Thymus (tissue), 11 donors: ENCODE measurements at regions not wholly inside any gene's neighbourhood (a gene's known extent, or its start where the extent isn't known, plus 50 kb on each side); places are given as distances from the start of the nearest gene placed in this dataset.

Experiments
- DNase-seq, 9 donors: peaks; one replicate each; pipeline ENCODE4 v3.0.0-alpha.2; 2013; ENCODE audit warnings: low spot score in 9 of 9, low read depth in 6 of 9, missing footprints in 1 of 9
- H3K27ac ChIP-seq, 2 donors: one replicate each; pipeline ENCODE4 v1.5.1; 2013; ENCODE audit warnings: control low read depth in 1 of 2, low read depth in 1 of 2, low read length in 1 of 2, mild to moderate bottlenecking in 1 of 2, moderate library complexity in 1 of 2
- H3K27me3 ChIP-seq, 2 donors: one replicate each; pipeline ENCODE4 v1.5.1; 2013; ENCODE audit warnings: low read length in 1 of 2; ENCODE audit not compliant: control insufficient read depth in 2 of 2, insufficient read depth in 1 of 2
- H3K36me3 ChIP-seq, 2 donors: one replicate each; pipeline ENCODE4 v1.5.1; 2013; ENCODE audit warnings: low read length in 1 of 2, mild to moderate bottlenecking in 1 of 2, moderate library complexity in 1 of 2; ENCODE audit not compliant: control insufficient read depth in 2 of 2, insufficient read depth in 2 of 2
- H3K4me1 ChIP-seq, 2 donors: one replicate each; pipeline ENCODE4 v1.5.1; 2013; ENCODE audit warnings: low read length in 2 of 2; ENCODE audit not compliant: control insufficient read depth in 2 of 2, insufficient read depth in 2 of 2
- H3K4me3 ChIP-seq, 2 donors: one replicate each; pipeline ENCODE4 v1.5.1; 2013; ENCODE audit warnings: low read length in 2 of 2, control low read depth in 1 of 2, mild to moderate bottlenecking in 1 of 2
- H3K9me3 ChIP-seq, 2 donors: one replicate each; pipeline ENCODE4 v1.5.1; 2013; ENCODE audit warnings: low read length in 1 of 2, mild to moderate bottlenecking in 1 of 2; ENCODE audit not compliant: control insufficient read depth in 2 of 2, insufficient read depth in 1 of 2
- WGBS: extraction: QIAGEN DNeasy Blood & Tissue Kit; methylation state at CpG from one replicate; pipeline ENCODE4 v1.1.7; 2013; 5-methylcytosine and 5-hydroxymethylcytosine counted together
- donor health status: healthy.

DNA sequence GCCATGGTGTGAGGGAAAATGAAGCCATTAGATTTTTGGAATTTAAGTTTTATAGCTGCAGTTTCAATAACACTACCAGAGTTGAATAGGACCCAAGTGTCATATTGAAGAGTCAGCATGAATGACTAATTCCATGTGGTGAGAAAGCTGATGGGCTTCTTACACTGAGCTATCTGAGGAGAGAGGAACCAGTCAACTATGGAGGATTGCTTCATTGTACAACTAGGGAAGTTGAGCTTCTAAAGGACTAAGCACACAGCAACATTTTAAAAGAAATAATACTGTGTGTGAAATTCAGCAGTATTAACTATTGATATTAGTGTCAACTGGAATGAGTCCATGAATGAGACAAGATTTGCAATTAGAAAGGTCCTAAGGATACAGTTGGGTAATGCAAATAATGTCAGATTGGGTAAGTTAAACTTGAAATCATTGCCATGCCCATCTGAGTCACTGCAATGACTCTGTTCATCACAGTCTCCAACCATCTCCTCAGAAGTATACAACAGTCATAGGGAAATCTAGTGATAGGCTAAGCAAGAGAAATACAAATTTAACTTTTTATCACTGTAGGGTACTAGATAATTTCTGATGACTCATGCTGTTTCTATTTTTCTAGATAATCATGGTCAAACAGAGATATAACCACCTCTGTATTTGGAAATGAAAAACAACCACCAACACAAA lies 394.2 kb downstream of the FSCB start:
- H3K9me3 ChIP-seq: no peaks in the 10 kb centered on the region

DNA sequence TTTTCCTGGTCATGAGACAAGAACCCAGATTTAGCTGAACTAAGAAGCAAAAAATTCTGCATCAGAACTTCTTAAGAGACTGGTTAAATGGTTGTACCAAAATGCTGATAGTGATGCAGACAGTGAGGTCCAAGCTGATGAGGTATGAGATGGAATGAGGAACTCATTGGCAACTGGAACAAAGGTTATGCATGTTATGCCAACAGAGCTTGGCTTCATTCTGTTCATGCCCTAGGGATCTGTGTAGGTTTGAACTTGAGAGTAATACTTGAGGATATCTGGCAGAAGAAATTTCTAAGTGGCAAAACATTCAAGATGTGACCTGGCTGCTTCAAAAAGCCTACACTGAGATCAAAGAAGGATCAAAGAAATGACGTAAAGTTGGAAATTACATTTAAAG lies 398.0 kb downstream of the FSCB start:
- Histone ChIP-seq H3K4me1 (no peaks in the 10 kb centered on the region), H3K36me3 (no peaks in the 10 kb centered on the region), H3K27me3 (no peaks in the 10 kb centered on the region), H3K4me3 (no peak overlapping the region), H3K27ac (no peak overlapping the region), H3K9me3 (peaks cover 0 to 9% of the 10 kb centered on the region in 2 donors)
- WGBS: 100% methylated on average over 1 of the region's 1 CpG
- DNase-seq: no peak

More for the DNA sequence above, 394.2 kb downstream of the FSCB start:
- DNase-seq: no peak
- Histone ChIP-seq H3K4me3 (no peak overlapping the region), H3K36me3 (no peaks in the 10 kb centered on the region), H3K27ac (no peak overlapping the region), H3K27me3 (no peaks in the 10 kb centered on the region), H3K4me1 (no peaks in the 10 kb centered on the region)

DNA sequence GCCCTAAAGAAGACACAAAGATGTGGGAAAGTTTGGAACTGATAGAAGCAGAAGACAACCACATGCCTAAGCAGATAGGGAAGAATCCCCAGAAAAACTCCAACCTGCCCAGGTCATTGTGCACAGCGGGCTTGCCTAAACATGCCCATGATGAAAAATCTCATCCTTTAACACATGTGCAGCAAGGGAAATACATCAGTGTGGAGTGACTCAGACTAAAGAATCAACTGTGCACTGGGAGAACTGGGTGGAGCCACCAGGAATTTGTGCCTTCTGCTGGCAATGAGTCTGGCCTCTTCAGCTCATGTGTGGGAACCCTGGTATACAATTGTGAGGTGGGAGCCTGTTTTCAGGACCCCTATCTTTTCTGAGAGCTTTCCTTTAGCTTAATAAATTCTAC lies 398.5 kb downstream of the FSCB start:
- WGBS: 92% methylated on average over 1 of the region's 1 CpG
- Histone ChIP-seq H3K27ac (no peak overlapping the region), H3K36me3 (no peaks in the 10 kb centered on the region), H3K4me3 (no peak overlapping the region), H3K4me1 (no peaks in the 10 kb centered on the region), H3K27me3 (no peaks in the 10 kb centered on the region), H3K9me3 (peaks cover 0 to 9% of the 10 kb centered on the region in 2 donors)
- DNase-seq: no peak

DNA sequence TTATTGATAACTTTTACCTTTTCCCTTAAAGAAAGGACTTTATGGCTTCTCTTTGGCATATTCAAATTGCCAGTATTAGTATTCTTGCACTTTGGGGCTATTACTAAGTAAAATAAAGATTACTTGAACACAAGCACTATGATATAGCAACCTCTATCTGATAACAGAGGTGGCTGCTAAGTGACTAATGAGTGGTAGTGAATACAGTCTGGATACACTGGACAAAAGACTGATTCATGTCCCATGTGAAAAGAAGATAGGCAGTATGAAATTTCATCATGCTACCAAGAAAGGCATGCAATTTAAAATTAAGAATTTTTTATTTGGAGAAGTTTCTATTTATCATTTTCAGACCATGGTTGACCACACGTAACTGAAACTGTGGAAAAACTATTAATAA lies 399.9 kb downstream of the FSCB start:
- no peaks in the 10 kb centered on the region for H3K4me1 ChIP-seq
- no peaks in the 10 kb centered on the region for H3K36me3 ChIP-seq
- H3K9me3 ChIP-seq: peaks cover 0 to 12% of the 10 kb centered on the region in 2 donors
- WGBS: 91% methylated on average over 1 of the region's 1 CpG
- DNase-seq: no peak
- no peak overlapping the region for H3K27ac ChIP-seq
- no peak overlapping the region for H3K4me3 ChIP-seq
- H3K27me3 ChIP-seq: no peaks in the 10 kb centered on the region

DNA sequence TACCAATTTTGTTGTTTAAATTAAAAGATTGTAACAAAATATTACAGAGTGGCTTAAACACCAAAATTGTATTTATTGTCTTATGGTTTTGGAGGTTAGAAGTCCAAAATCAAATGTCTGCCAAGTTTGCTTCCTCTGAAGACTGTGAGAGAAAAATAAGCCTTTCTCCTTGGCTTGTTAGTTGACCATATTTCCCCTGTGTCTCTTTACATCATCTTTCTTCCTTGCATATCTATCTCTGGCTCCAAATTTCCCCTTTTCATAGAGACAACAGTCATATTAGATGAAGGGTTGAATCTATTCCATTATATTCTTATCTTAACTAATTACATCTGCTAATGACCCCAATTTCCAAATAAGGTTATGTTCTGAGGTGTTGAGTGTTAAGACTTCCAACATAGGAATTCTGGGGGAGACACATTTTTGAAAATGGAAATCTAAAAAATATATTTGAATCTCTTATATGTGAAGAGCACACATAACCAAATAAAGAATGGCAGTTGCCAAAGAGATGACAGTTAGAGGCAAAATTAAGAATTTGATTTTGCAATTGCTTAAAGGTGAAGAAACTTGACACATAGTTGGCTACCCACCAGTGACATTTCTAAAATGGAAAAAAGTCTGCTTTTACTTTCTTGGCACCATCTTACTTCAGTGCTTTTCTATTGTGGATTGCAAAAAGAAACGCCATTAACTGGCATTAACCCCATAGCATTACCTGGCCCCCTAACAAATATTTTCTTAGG lies 407.2 kb downstream of the FSCB start:
- Histone ChIP-seq H3K4me1 (no peaks in the 10 kb centered on the region), H3K27me3 (no peaks in the 10 kb centered on the region), H3K4me3 (no peak overlapping the region), H3K27ac (no peak overlapping the region), H3K9me3 (peaks cover 0 to 12% of the 10 kb centered on the region in 2 donors), H3K36me3 (no peaks in the 10 kb centered on the region)
- 92% methylated on average over 1 of the region's 1 CpG for WGBS
- DNase-seq: no peak

DNA sequence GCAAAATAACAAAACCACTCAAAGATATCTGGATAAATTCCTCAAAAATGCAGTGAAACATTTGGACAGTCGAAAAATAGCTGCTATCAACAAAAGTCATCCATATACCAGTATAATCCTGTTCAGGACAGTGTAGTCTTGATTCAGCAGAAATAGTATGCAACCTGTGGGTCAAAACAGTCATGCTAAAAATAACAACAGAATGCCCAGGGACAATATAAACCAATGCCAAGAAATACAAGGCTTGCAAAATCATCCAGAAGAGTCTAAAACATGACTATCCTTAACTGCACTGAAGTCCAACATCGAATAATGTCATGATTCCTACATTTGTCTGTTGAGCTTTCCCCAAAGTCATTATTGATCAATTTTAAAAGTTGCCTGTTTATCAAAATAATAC lies 425.9 kb downstream of the FSCB start:
- DNase-seq: no peak
- H3K36me3 ChIP-seq: no peaks in the 10 kb centered on the region
- no peak overlapping the region for H3K4me3 ChIP-seq
- WGBS: 86% methylated on average over 2 of the region's 2 CpGs
- H3K9me3 ChIP-seq: no peaks in the 10 kb centered on the region
- no peaks in the 10 kb centered on the region for H3K4me1 ChIP-seq
- H3K27ac ChIP-seq: no peak overlapping the region
- H3K27me3 ChIP-seq: no peaks in the 10 kb centered on the region

DNA sequence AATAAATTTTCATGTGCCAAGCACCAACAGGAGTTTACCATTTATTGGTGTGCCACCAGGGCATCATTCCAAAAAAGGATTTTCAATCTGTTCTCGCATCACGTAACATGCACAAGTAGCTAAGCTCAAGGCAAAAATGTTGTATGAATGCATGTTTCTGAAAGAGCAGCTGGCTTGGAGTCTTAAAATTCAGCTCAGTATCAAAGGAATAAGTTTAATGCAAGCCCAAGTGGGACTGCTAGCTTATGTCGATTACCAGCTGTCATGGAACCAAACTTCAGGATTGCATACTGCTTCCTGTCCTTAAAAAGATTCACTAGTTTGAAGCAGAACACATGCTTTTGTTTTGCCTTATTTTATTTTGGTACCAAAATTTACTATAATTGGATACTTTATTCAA lies 437.0 kb downstream of the FSCB start:
- H3K36me3 ChIP-seq: no peaks in the 10 kb centered on the region
- 90% methylated on average over 3 of the region's 3 CpGs for WGBS
- no peak for DNase-seq
- H3K4me3 ChIP-seq: no peak overlapping the region
- H3K27ac ChIP-seq: no peak overlapping the region
- H3K4me1 ChIP-seq: no peaks in the 10 kb centered on the region
- H3K9me3 ChIP-seq: no peaks in the 10 kb centered on the region
- no peaks in the 10 kb centered on the region for H3K27me3 ChIP-seq

DNA sequence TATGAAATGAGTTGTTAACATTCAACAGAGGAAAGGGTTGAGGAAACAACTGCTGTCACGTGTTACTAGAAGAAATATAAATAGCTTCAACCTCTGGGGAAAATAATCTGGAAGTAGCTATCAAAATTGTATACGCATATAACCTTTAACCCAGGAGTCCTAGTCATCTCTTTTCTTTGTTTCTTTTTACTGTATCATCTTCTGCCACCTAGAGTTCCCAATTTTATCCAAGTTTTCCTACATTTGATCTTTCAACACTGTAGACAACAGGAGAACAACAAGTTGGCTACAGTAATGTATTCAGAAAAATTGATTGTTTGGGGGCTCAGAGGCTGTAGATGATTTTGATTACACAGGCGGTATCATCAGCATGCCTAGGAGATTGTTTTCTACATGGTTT lies 453.7 kb downstream of the FSCB start:
- 89% methylated on average over 3 of the region's 3 CpGs for WGBS

DNA sequence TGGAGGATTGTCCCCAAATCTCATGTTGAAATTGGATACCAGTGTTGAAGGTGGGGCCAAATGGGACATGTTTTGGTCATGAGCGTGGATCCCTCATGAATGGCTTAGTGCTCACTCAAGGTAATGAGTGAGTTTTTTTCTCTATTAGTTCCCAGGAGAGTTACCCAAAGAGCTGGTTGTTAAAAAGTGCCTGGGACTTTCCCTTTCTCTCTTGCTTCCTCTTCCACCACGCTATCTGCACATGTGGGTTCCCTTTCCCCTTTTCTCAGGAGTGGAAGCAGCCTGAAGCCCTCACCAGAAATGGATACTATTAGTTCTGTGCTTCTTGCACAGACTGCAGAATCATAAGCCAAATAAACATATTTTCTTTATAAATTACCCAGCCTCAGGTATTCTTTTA lies 465.4 kb downstream of the FSCB start:
- H3K4me1 ChIP-seq: no peaks in the 10 kb centered on the region
- no peak overlapping the region for H3K27ac ChIP-seq
- no peak overlapping the region for H3K4me3 ChIP-seq
- peaks cover 1 to 6% of the 10 kb centered on the region in 2 donors for H3K9me3 ChIP-seq
- no peaks in the 10 kb centered on the region for H3K27me3 ChIP-seq
- DNase-seq: no peak
- 71% methylated on average over 2 of the region's 2 CpGs for WGBS
- no peaks in the 10 kb centered on the region for H3K36me3 ChIP-seq

More for the DNA sequence above, 453.7 kb downstream of the FSCB start:
- no peak for DNase-seq
- H3K4me1 ChIP-seq: no peaks in the 10 kb centered on the region
- no peak overlapping the region for H3K27ac ChIP-seq
- no peaks in the 10 kb centered on the region for H3K9me3 ChIP-seq
- no peaks in the 10 kb centered on the region for H3K36me3 ChIP-seq
- H3K27me3 ChIP-seq: no peaks in the 10 kb centered on the region
- H3K4me3 ChIP-seq: no peak overlapping the region
